WERI-Rb-1 (cell line): ENCODE measurements at regions not wholly inside any gene's neighbourhood (a gene's known extent, or its start where the extent isn't known, plus 50 kb on each side); places are given as distances from the start of the nearest gene placed in this dataset.

Experiments
- DNase-seq: peaks from one replicate; pipeline ENCODE4 v3.0.0-alpha.2; 2020
- H3K27ac ChIP-seq: fragments of 250-450 bp; sonication (Bioruptor Pico); 2 replicates; pipeline ENCODE4 v1.5.1; 2020; ENCODE audit warnings: mild to moderate bottlenecking, moderate library complexity
- H3K27me3 ChIP-seq: fragments of 250-450 bp; sonication (Bioruptor Pico); 2 replicates; pipeline ENCODE4 v1.5.1; 2021; ENCODE audit warnings: mild to moderate bottlenecking, low read depth, moderate library complexity; ENCODE audit not compliant: insufficient read depth, severe bottlenecking
- H3K36me3 ChIP-seq: fragments of 250-450 bp; sonication (Bioruptor Pico); 2 replicates; pipeline ENCODE4 v1.5.1; 2020; ENCODE audit warnings: mild to moderate bottlenecking, moderate library complexity
- H3K4me3 ChIP-seq: 2 replicates; pipeline ENCODE4 v1.5.1; 2011; ENCODE audit warnings: low read depth, mild to moderate bottlenecking, control low read depth, low read length
- H3K9me3 ChIP-seq: fragments of 250-450 bp; sonication (Bioruptor Pico); 2 replicates; pipeline ENCODE4 v1.5.1; 2021; ENCODE audit warnings: mild to moderate bottlenecking, moderate library complexity; ENCODE audit not compliant: severe bottlenecking
- TF ChIP-seq, protein P1 (sequence below): IDR thresholded peaks from 2 replicates; pipeline ENCODE4 v1.5.1; 2011; ENCODE audit warnings: low read depth, mild to moderate bottlenecking, control low read depth, inconsistent platforms, low read length

DNA sequence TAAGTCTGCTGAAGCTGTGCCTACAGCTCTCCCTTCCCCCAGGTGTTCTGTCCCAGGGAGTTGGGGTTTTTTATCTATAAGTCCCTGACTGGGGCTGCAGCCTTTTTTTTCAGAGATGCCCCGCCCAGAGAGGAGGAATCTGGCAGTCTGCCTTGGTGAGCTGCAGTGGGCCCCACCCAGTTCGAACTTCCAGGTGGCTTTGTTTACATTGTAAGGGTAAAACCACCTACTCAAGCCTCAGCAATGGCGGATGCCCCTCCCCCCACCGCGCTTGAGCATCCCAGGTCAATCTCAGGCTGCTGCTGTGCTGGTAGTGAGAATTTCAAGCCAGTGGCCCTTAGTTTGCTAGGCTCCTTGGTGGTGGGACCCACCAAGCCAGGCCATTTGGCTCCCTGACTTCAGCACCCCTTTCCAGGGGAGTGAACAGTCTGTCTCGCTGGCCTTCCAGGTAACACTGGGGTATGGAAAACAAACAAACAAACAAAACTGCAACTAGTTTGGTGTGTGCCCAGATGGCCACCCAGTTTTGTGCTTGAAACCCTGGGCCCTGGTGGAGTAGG, 189.4 kb downstream of the MFSD1 start:
- no peak overlapping the region for H3K27ac ChIP-seq
- DNase-seq: peak; percentile 21
- peaks cover 4% of the 10 kb centered on the region for H3K9me3 ChIP-seq
- H3K27me3 ChIP-seq: peaks cover 6% of the 10 kb centered on the region
- no peaks in the 10 kb centered on the region for H3K36me3 ChIP-seq
- TF ChIP-seq, protein P1, sequence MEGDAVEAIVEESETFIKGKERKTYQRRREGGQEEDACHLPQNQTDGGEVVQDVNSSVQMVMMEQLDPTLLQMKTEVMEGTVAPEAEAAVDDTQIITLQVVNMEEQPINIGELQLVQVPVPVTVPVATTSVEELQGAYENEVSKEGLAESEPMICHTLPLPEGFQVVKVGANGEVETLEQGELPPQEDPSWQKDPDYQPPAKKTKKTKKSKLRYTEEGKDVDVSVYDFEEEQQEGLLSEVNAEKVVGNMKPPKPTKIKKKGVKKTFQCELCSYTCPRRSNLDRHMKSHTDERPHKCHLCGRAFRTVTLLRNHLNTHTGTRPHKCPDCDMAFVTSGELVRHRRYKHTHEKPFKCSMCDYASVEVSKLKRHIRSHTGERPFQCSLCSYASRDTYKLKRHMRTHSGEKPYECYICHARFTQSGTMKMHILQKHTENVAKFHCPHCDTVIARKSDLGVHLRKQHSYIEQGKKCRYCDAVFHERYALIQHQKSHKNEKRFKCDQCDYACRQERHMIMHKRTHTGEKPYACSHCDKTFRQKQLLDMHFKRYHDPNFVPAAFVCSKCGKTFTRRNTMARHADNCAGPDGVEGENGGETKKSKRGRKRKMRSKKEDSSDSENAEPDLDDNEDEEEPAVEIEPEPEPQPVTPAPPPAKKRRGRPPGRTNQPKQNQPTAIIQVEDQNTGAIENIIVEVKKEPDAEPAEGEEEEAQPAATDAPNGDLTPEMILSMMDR: no peak
- no peak overlapping the region for H3K4me3 ChIP-seq

DNA sequence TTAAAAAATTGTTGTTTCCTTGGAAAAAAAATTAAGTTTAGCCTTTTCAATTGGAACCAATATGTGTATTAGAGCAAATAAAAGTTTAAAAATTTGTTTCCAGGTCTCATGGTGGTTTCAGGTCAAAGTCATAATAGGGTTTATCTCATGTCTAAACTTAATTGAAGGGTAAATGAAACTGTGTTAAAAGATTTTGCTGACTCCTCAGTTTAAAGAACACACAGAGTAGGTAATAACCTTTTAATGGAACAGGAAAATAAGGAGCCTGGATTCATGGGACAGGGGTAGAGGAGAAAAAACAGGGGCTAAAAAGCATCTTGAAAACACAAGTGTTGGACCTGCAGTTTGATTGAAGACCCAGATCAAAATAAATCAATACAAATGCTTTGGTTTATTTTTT, 190.6 kb downstream of the MFSD1 start:
- no peak overlapping the region for H3K27ac ChIP-seq
- H3K27me3 ChIP-seq: peaks cover 10% of the 10 kb centered on the region
- no peaks in the 10 kb centered on the region for H3K36me3 ChIP-seq
- H3K4me3 ChIP-seq: no peak overlapping the region
- TF ChIP-seq, protein P1: no peak
- no peak for DNase-seq
- no peaks in the 10 kb centered on the region for H3K9me3 ChIP-seq

DNA sequence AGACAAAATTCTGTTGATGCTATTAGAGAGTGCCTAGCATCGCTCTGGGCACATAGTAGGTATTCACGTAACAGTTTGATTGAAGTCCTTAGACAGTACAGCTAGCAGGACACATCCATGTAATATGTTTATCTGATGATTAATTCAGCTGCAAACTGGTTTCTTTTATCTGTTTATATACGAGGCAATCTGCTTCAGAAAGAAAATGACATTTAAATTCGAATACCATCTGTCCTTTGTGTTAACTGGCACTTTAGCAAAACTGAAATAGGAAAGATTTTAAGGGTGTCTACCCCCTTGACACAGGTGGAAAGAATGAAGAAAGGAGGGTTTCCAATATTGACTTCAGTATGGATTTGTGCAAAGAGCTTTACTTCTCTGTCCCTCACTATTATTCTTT, 192.5 kb downstream of the MFSD1 start:
- TF ChIP-seq, protein P1: no peak
- DNase-seq: no peak
- H3K4me3 ChIP-seq: no peak overlapping the region

DNA sequence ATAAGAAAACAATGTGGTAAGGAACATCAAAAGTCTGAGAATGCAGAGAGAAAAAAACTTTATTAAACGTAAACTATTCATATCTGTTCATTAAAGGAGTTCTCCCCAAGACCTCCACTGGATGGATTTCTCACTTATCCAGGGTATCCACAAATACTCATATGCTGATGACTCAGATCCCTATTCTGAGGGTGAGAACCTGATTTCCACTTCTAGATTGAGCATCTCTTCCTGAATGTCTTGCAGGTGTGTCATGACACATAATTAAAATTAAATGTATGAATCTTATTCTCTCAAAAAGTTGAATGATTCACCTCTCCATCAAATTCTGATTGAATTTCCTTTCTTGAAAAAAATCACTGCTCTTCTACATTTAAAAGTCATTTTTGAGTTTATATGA, 199.9 kb downstream of the MFSD1 start:
- no peak for DNase-seq
- Histone ChIP-seq H3K36me3 (no peaks in the 10 kb centered on the region), H3K9me3 (no peaks in the 10 kb centered on the region), H3K4me3 (no peak overlapping the region), H3K27ac (no peak overlapping the region), H3K27me3 (peaks cover 4% of the 10 kb centered on the region)
- TF ChIP-seq, protein P1: no peak

More for the DNA sequence above, 192.5 kb downstream of the MFSD1 start:
- Histone ChIP-seq H3K27ac (no peak overlapping the region), H3K36me3 (no peaks in the 10 kb centered on the region), H3K9me3 (no peaks in the 10 kb centered on the region), H3K27me3 (peaks cover 10% of the 10 kb centered on the region)

DNA sequence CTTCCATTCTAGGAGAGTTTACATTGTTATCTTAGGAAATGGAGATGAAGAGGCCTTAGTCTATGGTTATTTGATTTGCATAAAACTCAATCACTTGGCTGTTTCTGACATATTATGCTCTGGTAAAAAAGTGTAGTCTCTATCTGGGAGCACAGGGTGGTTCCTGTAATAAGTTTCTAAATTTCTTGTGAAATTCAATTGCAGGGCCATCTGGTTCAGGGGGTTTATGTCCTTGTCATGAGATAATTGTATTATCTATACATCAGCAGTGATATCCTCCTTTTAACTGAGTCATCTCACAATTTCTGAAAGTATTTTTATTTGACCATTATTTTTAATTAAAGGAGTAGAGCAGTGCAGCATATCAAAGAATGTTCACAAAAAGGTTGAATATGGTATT, 203.3 kb downstream of the MFSD1 start:
- Histone ChIP-seq H3K27ac (no peak overlapping the region), H3K4me3 (no peak overlapping the region), H3K9me3 (no peaks in the 10 kb centered on the region), H3K27me3 (peaks cover 6% of the 10 kb centered on the region), H3K36me3 (no peaks in the 10 kb centered on the region)
- no peak for DNase-seq
- TF ChIP-seq, protein P1: no peak

DNA sequence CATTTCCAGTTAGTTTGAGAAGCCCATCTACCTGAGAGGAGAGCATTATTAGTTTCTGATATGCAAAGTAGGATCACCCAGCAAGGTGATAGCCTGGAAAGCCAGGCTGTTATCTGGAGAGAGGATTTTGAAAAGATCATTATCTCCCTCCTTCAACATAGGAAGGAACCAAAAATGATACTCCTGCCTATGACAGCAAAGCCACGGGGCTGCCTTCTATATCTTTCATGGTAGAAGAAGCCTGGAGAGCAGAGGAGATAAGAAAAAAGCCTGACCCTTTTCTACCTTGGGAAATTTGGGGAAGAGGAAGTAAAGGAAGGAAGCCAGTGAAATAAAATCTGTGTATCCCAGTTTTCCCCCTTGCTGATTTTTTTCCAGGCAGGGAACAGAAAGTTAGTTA, 205.5 kb downstream of the MFSD1 start:
- Histone ChIP-seq H3K36me3 (no peaks in the 10 kb centered on the region), H3K4me3 (no peak overlapping the region), H3K27ac (no peak overlapping the region), H3K9me3 (no peaks in the 10 kb centered on the region), H3K27me3 (peaks cover 6% of the 10 kb centered on the region)
- TF ChIP-seq, protein P1: no peak
- DNase-seq: no peak
